NOMO-1 (cell line): ENCODE measurements at regions not wholly inside any gene's neighbourhood (a gene's known extent, or its start where the extent isn't known, plus 50 kb on each side); places are given as distances from the start of the nearest gene placed in this dataset.
"Not testable (repeated sequence)": the region's sequence is repeated elsewhere in the genome, so short reads cannot be mapped to it uniquely, and the experiment has no call there.

ENCODE experiments used
- DNase-seq, 2 experiments: peaks; one replicate each; lab custom pipeline; 2025; ENCODE audit not compliant: unreplicated experiment in 2 of 2; lab: John Stamatoyannopoulos, UW

- no peak for DNase-seq
Observed at GRCh38 chr4:31415629-31416028, 695.5 kb downstream of the PCDH7 start.

GRCh38 chr4:31416498-31416897 is 696.3 kb downstream of the PCDH7 start:
- DNase-seq: no peak

GRCh38 chr4:31417040-31417439 is 696.9 kb downstream of the PCDH7 start:
- DNase-seq: no peak

- no peak for DNase-seq
Observed at GRCh38 chr4:31422006-31422405, 701.8 kb downstream of the PCDH7 start.

- DNase-seq: no peak
Observed at GRCh38 chr4:31427691-31428090, 707.5 kb downstream of the PCDH7 start.

- DNase-seq: no peak
Observed at GRCh38 chr4:31442236-31442635, 722.1 kb downstream of the PCDH7 start.

GRCh38 chr4:31445526-31445925 is 725.4 kb downstream of the PCDH7 start:
- DNase-seq: no peak

- no peak for DNase-seq
Observed at GRCh38 chr4:31455612-31456011, 735.4 kb downstream of the PCDH7 start.

GRCh38 chr4:31458813-31459212 is 738.6 kb downstream of the PCDH7 start:
- DNase-seq: no peak

GRCh38 chr4:31461421-31461820 is 741.3 kb downstream of the PCDH7 start:
- no peak for DNase-seq

- DNase-seq: no peak
Observed at GRCh38 chr4:31467781-31468180, 747.6 kb downstream of the PCDH7 start.

GRCh38 chr4:31474221-31474620 is 754.1 kb downstream of the PCDH7 start:
- no peak for DNase-seq

GRCh38 chr4:31482691-31483090 is 762.5 kb downstream of the PCDH7 start:
- DNase-seq: no peak

- not testable (repeated sequence) for DNase-seq
Observed at GRCh38 chr4:31499216-31499615, 779.0 kb downstream of the PCDH7 start.

- DNase-seq: no peak
Observed at GRCh38 chr4:31516520-31516919, 796.4 kb downstream of the PCDH7 start.

GRCh38 chr4:31518796-31519250 is 798.7 kb downstream of the PCDH7 start:
- DNase-seq: no peak

GRCh38 chr4:31530555-31530954 is 810.4 kb downstream of the PCDH7 start:
- DNase-seq: no peak

- DNase-seq: no peak
Observed at GRCh38 chr4:31538877-31539276, 818.7 kb downstream of the PCDH7 start.

- DNase-seq: no peak
Observed at GRCh38 chr4:31539284-31540069, 819.3 kb downstream of the PCDH7 start.

- no peak for DNase-seq
Observed at GRCh38 chr4:31545330-31545729, 825.2 kb downstream of the PCDH7 start.

- no peak for DNase-seq
Observed at GRCh38 chr4:31545755-31546154, 825.6 kb downstream of the PCDH7 start.

- peak; percentile 1 to 14 for DNase-seq
Observed at GRCh38 chr4:31548021-31548420, 827.9 kb downstream of the PCDH7 start.

GRCh38 chr4:31548823-31549222 is 828.7 kb downstream of the PCDH7 start:
- DNase-seq: no peak
